ENCODE measurements at regions not wholly inside any gene's neighbourhood (a gene's known extent, or its start where the extent isn't known, plus 50 kb on each side); places are given as distances from the start of the nearest gene placed in this dataset.

DNA sequence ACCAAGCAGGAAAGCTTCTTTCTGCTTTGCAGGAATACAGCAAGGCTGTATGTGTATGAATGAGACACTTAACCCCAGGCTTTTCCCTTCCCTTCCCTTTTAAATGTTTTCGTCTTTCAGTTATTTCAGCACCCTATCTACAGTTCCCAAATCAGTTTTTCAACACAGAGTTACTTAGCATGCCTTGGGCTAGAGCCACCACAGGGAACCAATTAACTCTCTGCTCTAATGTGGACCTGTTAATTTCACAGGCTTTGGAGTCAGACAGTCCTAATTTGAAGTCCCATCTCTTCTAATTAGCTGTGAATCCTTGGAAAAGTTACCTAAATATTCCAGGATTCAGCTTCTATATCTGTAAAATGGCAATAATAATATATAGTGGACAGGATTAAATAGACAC is 89.2 kb upstream of the REG3A start:
- H3K27ac Mint-ChIP-seq = no peak overlapping the region
- TF ChIP-seq, protein P1, sequence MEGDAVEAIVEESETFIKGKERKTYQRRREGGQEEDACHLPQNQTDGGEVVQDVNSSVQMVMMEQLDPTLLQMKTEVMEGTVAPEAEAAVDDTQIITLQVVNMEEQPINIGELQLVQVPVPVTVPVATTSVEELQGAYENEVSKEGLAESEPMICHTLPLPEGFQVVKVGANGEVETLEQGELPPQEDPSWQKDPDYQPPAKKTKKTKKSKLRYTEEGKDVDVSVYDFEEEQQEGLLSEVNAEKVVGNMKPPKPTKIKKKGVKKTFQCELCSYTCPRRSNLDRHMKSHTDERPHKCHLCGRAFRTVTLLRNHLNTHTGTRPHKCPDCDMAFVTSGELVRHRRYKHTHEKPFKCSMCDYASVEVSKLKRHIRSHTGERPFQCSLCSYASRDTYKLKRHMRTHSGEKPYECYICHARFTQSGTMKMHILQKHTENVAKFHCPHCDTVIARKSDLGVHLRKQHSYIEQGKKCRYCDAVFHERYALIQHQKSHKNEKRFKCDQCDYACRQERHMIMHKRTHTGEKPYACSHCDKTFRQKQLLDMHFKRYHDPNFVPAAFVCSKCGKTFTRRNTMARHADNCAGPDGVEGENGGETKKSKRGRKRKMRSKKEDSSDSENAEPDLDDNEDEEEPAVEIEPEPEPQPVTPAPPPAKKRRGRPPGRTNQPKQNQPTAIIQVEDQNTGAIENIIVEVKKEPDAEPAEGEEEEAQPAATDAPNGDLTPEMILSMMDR (IDR thresholded peaks at IDR 0.05) = no peak
- no peaks in the 10 kb centered on the region for H3K36me3 Mint-ChIP-seq (ENCODE audit: low read depth)
- no peaks in the 10 kb centered on the region for H3K4me1 Mint-ChIP-seq (ENCODE audit: low read depth)
- no peak overlapping the region for H3K4me3 Mint-ChIP-seq
- DNase-seq = no peak
- no peaks in the 10 kb centered on the region for H3K27me3 Mint-ChIP-seq (ENCODE audit: insufficient read depth)
- H3K9me3 Mint-ChIP-seq = peaks cover 41% of the 10 kb centered on the region

DNA sequence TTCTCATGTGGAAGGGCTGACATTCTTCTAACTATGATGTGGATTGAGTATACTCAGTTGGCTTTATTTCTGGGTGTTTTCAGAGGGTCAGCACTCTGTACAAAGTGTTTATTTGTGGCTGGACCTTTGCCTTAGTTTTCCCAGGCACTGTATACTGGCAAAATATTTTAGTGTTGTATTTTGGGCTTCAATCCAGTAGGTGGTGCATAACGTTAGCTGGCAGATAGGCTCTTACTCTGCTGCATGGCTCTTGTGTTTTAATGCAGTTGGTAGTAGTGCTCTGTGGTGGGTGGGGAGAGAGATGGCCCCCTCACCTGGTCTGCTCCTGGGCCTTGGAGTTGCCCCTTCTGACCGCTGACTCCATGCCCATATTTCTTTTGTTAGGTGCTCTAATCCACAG is 75.6 kb upstream of the REG3A start:
- Mint-ChIP-seq H3K27me3 (ENCODE audit: insufficient read depth) (no peaks in the 10 kb centered on the region), H3K4me1 (ENCODE audit: low read depth) (no peaks in the 10 kb centered on the region), H3K27ac (no peak overlapping the region), H3K36me3 (ENCODE audit: low read depth) (no peaks in the 10 kb centered on the region), H3K9me3 (peaks cover 22% of the 10 kb centered on the region), H3K4me3 (no peak overlapping the region)
- no peak for DNase-seq
- TF ChIP-seq, protein P1 (IDR thresholded peaks at IDR 0.05) = no peak

DNA sequence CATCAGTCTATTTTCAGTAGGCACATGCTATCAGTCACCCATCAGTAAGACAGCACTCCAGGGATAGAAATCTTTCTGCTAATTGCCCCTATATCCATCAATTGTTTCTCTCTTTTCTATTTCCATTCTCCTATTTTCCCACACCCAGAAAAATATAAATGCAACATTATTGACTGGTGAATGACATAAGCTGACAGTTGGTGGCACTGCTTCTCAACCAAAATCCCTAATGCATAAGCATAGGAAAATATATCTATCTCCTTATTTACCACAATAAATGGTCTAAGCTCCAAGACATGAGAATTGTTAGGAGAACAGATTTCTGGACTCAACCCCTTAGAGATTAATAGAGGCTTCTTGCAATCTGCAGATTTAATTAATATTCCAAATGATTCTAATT is 64.0 kb upstream of the REG3A start:
- H3K27me3 Mint-ChIP-seq (ENCODE audit: insufficient read depth) = no peaks in the 10 kb centered on the region
- H3K4me1 Mint-ChIP-seq (ENCODE audit: low read depth) = no peaks in the 10 kb centered on the region
- H3K4me3 Mint-ChIP-seq = no peak overlapping the region
- DNase-seq = no peak
- H3K9me3 Mint-ChIP-seq = peaks cover 3% of the 10 kb centered on the region; the same call in 1 of the 2 replicates
- H3K36me3 Mint-ChIP-seq (ENCODE audit: low read depth) = no peaks in the 10 kb centered on the region
- no peak overlapping the region for H3K27ac Mint-ChIP-seq
- TF ChIP-seq, protein P1 (IDR thresholded peaks at IDR 0.05) = no peak

DNA sequence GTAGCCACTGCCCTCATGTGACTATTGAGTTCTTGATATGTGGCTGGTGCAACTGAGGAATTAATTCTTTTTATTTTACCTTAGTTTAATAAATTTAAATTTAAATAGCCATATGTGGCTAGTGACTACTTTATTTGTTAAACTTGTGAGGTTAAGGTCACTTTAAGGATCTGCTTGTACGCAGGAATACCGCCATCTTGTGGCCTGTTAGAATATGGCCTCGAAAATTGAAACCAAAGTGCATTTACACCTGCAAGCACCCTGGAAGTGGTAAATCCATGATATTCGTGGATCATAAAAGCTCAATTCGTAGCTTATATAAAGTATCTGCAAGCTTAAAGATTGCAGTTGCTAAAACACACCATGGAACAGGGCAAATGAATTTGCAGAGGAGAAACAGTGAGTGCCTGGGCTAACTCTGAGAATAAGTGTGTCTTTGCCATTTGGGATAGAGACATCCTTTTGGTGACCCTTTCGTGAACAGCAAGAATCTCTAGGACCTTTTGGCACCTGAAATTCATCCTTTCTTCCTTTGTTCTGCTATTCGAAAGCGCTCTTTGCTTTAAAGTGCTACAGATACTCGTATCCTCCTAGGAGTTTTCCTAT is 59.9 kb upstream of the REG3A start:
- Mint-ChIP-seq H3K27ac (no peak overlapping the region), H3K4me1 (ENCODE audit: low read depth) (no peaks in the 10 kb centered on the region), H3K4me3 (no peak overlapping the region), H3K9me3 (no peaks in the 10 kb centered on the region; the same call in 1 of the 2 replicates), H3K27me3 (ENCODE audit: insufficient read depth) (no peaks in the 10 kb centered on the region), H3K36me3 (ENCODE audit: low read depth) (no peaks in the 10 kb centered on the region)
- TF ChIP-seq, protein P1 (IDR thresholded peaks at IDR 0.05) = peak; percentile 88
- DNase-seq = peak; percentile 24

DNA sequence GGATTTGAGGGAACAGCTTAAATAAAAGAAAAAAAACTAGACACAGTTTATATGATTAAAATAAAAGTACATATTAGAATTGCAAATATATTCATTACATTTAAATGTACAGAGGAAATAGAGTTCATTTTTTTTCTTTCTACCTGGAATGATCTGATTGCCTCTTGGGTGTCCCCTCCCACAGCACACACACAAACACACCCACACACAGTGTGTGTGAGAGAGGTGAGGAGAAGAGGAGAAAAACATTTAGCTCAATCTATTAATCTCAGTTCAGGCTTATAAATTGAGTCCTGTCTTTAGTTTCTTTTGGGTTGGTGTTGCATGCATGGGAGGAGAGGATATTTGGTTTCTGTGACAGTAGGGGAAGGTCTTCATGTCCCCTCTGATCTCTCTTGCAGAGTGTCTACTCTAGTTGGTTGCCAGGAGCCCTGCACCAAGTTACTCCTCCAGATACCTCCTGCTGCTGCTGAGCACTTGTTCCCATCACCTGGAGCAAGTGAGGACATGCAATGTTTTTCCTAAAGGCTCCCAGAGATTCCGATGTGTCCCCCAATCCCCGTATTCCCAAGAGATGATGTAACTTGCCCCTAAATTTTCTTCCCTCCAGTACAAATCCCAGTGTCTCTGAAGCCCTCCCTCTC is 50.8 kb upstream of the REG3A start:
- TF ChIP-seq, protein P1 (IDR thresholded peaks at IDR 0.05) = no peak
- no peak overlapping the region for H3K27ac Mint-ChIP-seq
- H3K36me3 Mint-ChIP-seq (ENCODE audit: low read depth) = no peaks in the 10 kb centered on the region
- no peak overlapping the region for H3K4me3 Mint-ChIP-seq
- H3K9me3 Mint-ChIP-seq = peaks cover 28% of the 10 kb centered on the region
- H3K27me3 Mint-ChIP-seq (ENCODE audit: insufficient read depth) = no peaks in the 10 kb centered on the region
- no peaks in the 10 kb centered on the region for H3K4me1 Mint-ChIP-seq (ENCODE audit: low read depth)
- no peak for DNase-seq

Measured in HFFc6 (cell line).